H1 (cell line): ENCODE measurements at regions not wholly inside any gene's neighbourhood (a gene's known extent, or its start where the extent isn't known, plus 50 kb on each side); places are given as distances from the start of the nearest gene placed in this dataset.

Experiments
- CTCF ChIA-PET: fragments of 300-600 bp; sonication (Branson Sonifier 250); formaldehyde crosslinking; loops from one replicate; lab custom pipeline; 2021; ENCODE audit not compliant: partially characterized antibody; lab: Charles Lee
- POLR2A ChIA-PET: fragments of 300-600 bp; sonication (Branson Sonifier 250); formaldehyde crosslinking; loops from one replicate; lab custom pipeline; 2021; ENCODE audit warnings: inconsistent platforms; ENCODE audit not compliant: partially characterized antibody; lab: Charles Lee
- DNase-seq, 2 experiments: peaks; one replicate each; pipeline versions ENCODE4 v3.0.0 to v3.0.0-alpha.2; 2010 to 2022; ENCODE audit warnings: low spot score in 2 of 2, low read depth in 1 of 2, mixed read lengths in 1 of 2
- FAIRE-seq: peaks from 2 replicates; lab custom pipeline; 2011; peaks lifted over from hg19 to GRCh38; lab: Jason Lieb, UNC
- H2AFZ ChIP-seq: 2 replicates; pipeline ENCODE4 v1.8.1; 2012; ENCODE audit warnings: low read length, inconsistent platforms
- H2AK5ac ChIP-seq: 2 replicates; pipeline ENCODE4 v1.6.1; 2013; ENCODE audit warnings: low read depth, low read length
- H2BK120ac ChIP-seq: replicated peaks from 2 replicates; pipeline ENCODE3; 2013; ENCODE audit warnings: low read depth, low read length, inconsistent platforms
- H2BK12ac ChIP-seq: 2 replicates; pipeline ENCODE4 v1.6.1; 2013; ENCODE audit warnings: low read depth, low read length
- H2BK15ac ChIP-seq: 2 replicates; pipeline ENCODE4 v1.6.1; 2013; ENCODE audit warnings: low read length
- H2BK20ac ChIP-seq: 2 replicates; pipeline ENCODE4 v1.6.1; 2013; ENCODE audit warnings: low read length
- H2BK5ac ChIP-seq: 2 replicates; pipeline ENCODE4 v1.6.1; 2013; ENCODE audit warnings: low read depth, low read length
- H3K14ac ChIP-seq: 2 replicates; pipeline ENCODE4 v1.6.1; 2013; ENCODE audit warnings: inconsistent platforms; ENCODE audit not compliant: insufficient read length
- H3K18ac ChIP-seq: 2 replicates; pipeline ENCODE4 v1.6.1; 2013; ENCODE audit warnings: low read length; ENCODE audit errors: extremely low read depth
- H3K23ac ChIP-seq: 2 replicates; pipeline ENCODE4 v1.6.1; 2013; ENCODE audit warnings: inconsistent platforms; ENCODE audit not compliant: insufficient read length
- H3K23me2 ChIP-seq: 2 replicates; pipeline ENCODE4 v1.6.1; 2013; ENCODE audit warnings: low read depth, low read length
- H3K27ac ChIP-seq: 2 replicates; pipeline ENCODE4 v1.6.1; 2011; ENCODE audit warnings: low read depth, low read length, inconsistent platforms
- H3K27me3 ChIP-seq, 4 experiments: replicated peaks in 1 of 4; 1 replicate in 1 of 4; 2 replicates in 3 of 4; pipeline versions ENCODE4 v1.6.1 to v1.8.1; 2011 to 2013; ENCODE audit warnings: low read length in 3 of 4, mild to moderate bottlenecking in 3 of 4, inconsistent platforms in 2 of 4, mixed read lengths in 2 of 4, moderate library complexity in 1 of 4; ENCODE audit not compliant: control insufficient read depth in 3 of 4, insufficient read depth in 3 of 4; ENCODE audit errors: extremely low read depth in 1 of 4
- H3K36me3 ChIP-seq, 4 experiments: 2 replicates each; pipeline versions ENCODE4 v1.6.1 to v1.8.1; 2011 to 2013; ENCODE audit warnings: mild to moderate bottlenecking in 4 of 4, low read length in 3 of 4, moderate library complexity in 2 of 4, control low read depth in 1 of 4, inconsistent platforms in 1 of 4; ENCODE audit not compliant: insufficient read depth in 4 of 4, control insufficient read depth in 2 of 4
- H3K4ac ChIP-seq: replicated peaks from 2 replicates; pipeline ENCODE3; 2013; ENCODE audit warnings: low read length, low read depth, mixed read lengths, inconsistent platforms; ENCODE audit not compliant: insufficient read length
- H3K4me1 ChIP-seq, 4 experiments: replicated peaks in 1 of 4; 1 replicate in 1 of 4; 2 replicates in 3 of 4; pipeline versions ENCODE4 v1.6.1 to v1.8.1; 2011 to 2013; ENCODE audit warnings: low read length in 3 of 4, inconsistent platforms in 2 of 4, mixed read lengths in 1 of 4; ENCODE audit not compliant: insufficient read depth in 4 of 4, control insufficient read depth in 3 of 4
- H3K4me2 ChIP-seq, 2 experiments: 2 replicates each; pipeline versions ENCODE4 v1.6.1 to v1.8.1; 2011 to 2013; ENCODE audit warnings: low read depth in 2 of 2, low read length in 2 of 2, control low read depth in 1 of 2, inconsistent platforms in 1 of 2, mild to moderate bottlenecking in 1 of 2; ENCODE audit not compliant: insufficient read depth in 1 of 2
- H3K4me3 ChIP-seq, 4 experiments: fragments of 200-600, 300-600 bp in 1 of 4; sonication (generic), shearing (Covaris generic), sonication (Bioruptor Twin) in 1 of 4; 2 replicates each; pipeline versions ENCODE4 v1.5.1 to v1.8.1; 2011 to 2016; ENCODE audit warnings: low read length in 4 of 4, low read depth in 3 of 4, control low read depth in 2 of 4, inconsistent platforms in 2 of 4, mild to moderate bottlenecking in 2 of 4, mixed read lengths in 1 of 4, moderate library complexity in 1 of 4; ENCODE audit not compliant: insufficient read depth in 2 of 4; ENCODE audit errors: extremely low read depth in 1 of 4
- H3K56ac ChIP-seq: replicated peaks from 2 replicates; pipeline ENCODE3; 2013; ENCODE audit warnings: low read depth, mild to moderate bottlenecking, mixed read lengths, low read length, inconsistent platforms; ENCODE audit not compliant: insufficient read length
- H3K79me1 ChIP-seq: 2 replicates; pipeline ENCODE4 v1.6.1; 2013; ENCODE audit warnings: low read depth, low read length, control low read depth
- H3K79me2 ChIP-seq, 2 experiments: 2 replicates each; pipeline versions ENCODE4 v1.6.1 to v1.8.1; 2012 to 2013; ENCODE audit warnings: low read length in 2 of 2, mild to moderate bottlenecking in 2 of 2, inconsistent platforms in 1 of 2; ENCODE audit not compliant: insufficient read depth in 2 of 2, control insufficient read depth in 1 of 2
- H3K9ac ChIP-seq, 4 experiments: replicated peaks in 1 of 4; 1 replicate in 1 of 4; 2 replicates in 3 of 4; pipeline versions ENCODE4 v1.6.1 to v1.8.1; 2011 to 2013; ENCODE audit warnings: low read depth in 3 of 4, low read length in 3 of 4, control low read depth in 2 of 4, mild to moderate bottlenecking in 2 of 4, moderate library complexity in 2 of 4, inconsistent platforms in 1 of 4; ENCODE audit errors: extremely low read depth in 1 of 4
- H3K9me3 ChIP-seq, 2 experiments: 2 replicates each; pipeline versions ENCODE4 v1.6.1 to v1.8.1; 2012 to 2013; ENCODE audit warnings: mild to moderate bottlenecking in 2 of 2, moderate library complexity in 2 of 2, control low read depth in 1 of 2, inconsistent platforms in 1 of 2, low read depth in 1 of 2, low read length in 1 of 2, mixed read lengths in 1 of 2; ENCODE audit not compliant: insufficient read depth in 2 of 2
- H4K20me1 ChIP-seq, 2 experiments: replicated peaks in 1 of 2; 2 replicates each; pipeline versions ENCODE3 to v1.8.1; 2011 to 2013; ENCODE audit warnings: inconsistent platforms in 2 of 2, low read length in 2 of 2, mild to moderate bottlenecking in 1 of 2; ENCODE audit not compliant: insufficient read depth in 2 of 2, control insufficient read depth in 1 of 2
- H4K5ac ChIP-seq: 2 replicates; pipeline ENCODE4 v1.6.1; 2013; ENCODE audit warnings: low read length, low read depth, mixed read lengths, inconsistent platforms; ENCODE audit not compliant: insufficient read length
- H4K8ac ChIP-seq: 2 replicates; pipeline ENCODE4 v1.8.0; 2013; ENCODE audit warnings: mild to moderate bottlenecking, moderate library complexity, low read length, inconsistent platforms; ENCODE audit not compliant: insufficient read depth; ENCODE audit errors: extremely low read depth
- H4K91ac ChIP-seq: replicated peaks from 2 replicates; pipeline ENCODE3; 2013; ENCODE audit warnings: low read length, mixed read lengths, inconsistent platforms; ENCODE audit not compliant: insufficient read length
- NANOG ChIP-seq: IDR thresholded peaks from 2 replicates; pipeline ENCODE4 v1.6.1; 2011; ENCODE audit warnings: low read length, low read depth, mild to moderate bottlenecking, inconsistent platforms; ENCODE audit not compliant: insufficient read depth, poor library complexity, severe bottlenecking
- PHF8 ChIP-seq: fragments of 200-600 bp; sonication (generic); conservative IDR thresholded peaks from 2 replicates; pipeline ENCODE4 v1.7.1; 2012; ENCODE audit warnings: low read depth, mild to moderate bottlenecking, inconsistent platforms, low read length, moderate library complexity
- POLR2A ChIP-seq, 2 experiments: IDR thresholded peaks; 1 replicate in 1 of 2; 2 replicates in 1 of 2; pipeline ENCODE4 v1.6.1; 2011; ENCODE audit warnings: low read depth in 2 of 2, low read length in 2 of 2, mild to moderate bottlenecking in 2 of 2; ENCODE audit errors: control extremely low read depth in 1 of 2
- SIRT6 ChIP-seq: IDR thresholded peaks from one replicate; pipeline ENCODE4 v1.7.1; 2012; ENCODE audit warnings: low read length, inconsistent platforms
- SIX5 ChIP-seq: IDR thresholded peaks from 2 replicates; pipeline ENCODE4 v1.6.1; 2011; ENCODE audit warnings: mild to moderate bottlenecking, low read depth, low read length
- SP2 ChIP-seq: IDR thresholded peaks from 2 replicates; pipeline ENCODE4 v1.6.1; 2012; ENCODE audit warnings: mild to moderate bottlenecking, low read length, inconsistent platforms
- SUZ12 ChIP-seq: fragments of 200-600 bp; sonication (generic); IDR thresholded peaks from 2 replicates; pipeline ENCODE4 v1.6.1; 2012; ENCODE audit warnings: mild to moderate bottlenecking, inconsistent platforms, low read length, moderate library complexity, mixed read lengths
- TAF7 ChIP-seq: optimal IDR thresholded peaks from 2 replicates; pipeline ENCODE3; 2011; ENCODE audit warnings: low read depth, mild to moderate bottlenecking, inconsistent platforms, low read length, moderate library complexity, borderline replicate concordance
- YY1 ChIP-seq: IDR thresholded peaks from 2 replicates; pipeline ENCODE4 v1.6.1; 2011; ENCODE audit warnings: low read depth, mild to moderate bottlenecking, low read length
- WGBS, 2 experiments: shearing (Covaris generic) in 1 of 2; methylation state at CpG; one replicate each; pipeline versions ENCODE4 v1.1.6 to v1.1.7; 2013 to 2015; ENCODE audit warnings: low lambda C conversion rate in 2 of 2, mixed read lengths in 2 of 2, inconsistent platforms in 1 of 2, low coverage in 1 of 2, missing lambda C conversion rate in 1 of 2; ENCODE audit not compliant: insufficient replicate concordance in 2 of 2, insufficient coverage in 1 of 2, insufficient read length in 1 of 2; ENCODE audit errors: extremely low coverage in 1 of 2, missing lambda C conversion rate in 1 of 2; 5-methylcytosine and 5-hydroxymethylcytosine counted together
- TF ChIP-seq, protein P1 (sequence below): IDR thresholded peaks from 2 replicates; pipeline ENCODE4 v1.6.1; 2012; ENCODE audit warnings: inconsistent platforms

DNA sequence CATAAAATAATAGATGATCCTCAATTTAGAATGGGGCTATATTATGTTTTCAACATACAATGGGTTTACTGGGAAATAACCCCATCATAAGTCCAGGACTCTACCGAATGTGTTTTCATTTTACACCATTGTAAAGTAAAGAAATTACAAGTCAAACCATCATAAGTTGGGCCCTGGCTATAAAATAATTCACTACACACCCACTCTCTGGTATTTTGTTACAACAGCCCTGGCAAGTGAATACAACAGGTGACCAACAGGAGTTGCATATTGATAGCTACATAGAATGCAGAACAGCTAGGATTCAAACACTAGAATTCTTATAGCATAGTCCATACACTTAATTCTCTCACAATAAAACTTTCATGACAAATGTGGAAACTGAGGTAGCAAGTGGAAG is 673.0 kb upstream of the CA10 start:
- POLR2A ChIA-PET: no interaction called here
- TF ChIP-seq, protein P1, sequence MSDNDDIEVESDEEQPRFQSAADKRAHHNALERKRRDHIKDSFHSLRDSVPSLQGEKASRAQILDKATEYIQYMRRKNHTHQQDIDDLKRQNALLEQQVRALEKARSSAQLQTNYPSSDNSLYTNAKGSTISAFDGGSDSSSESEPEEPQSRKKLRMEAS: no peak
- TF ChIP-seq NANOG (no peak), SP2 (no peak), TAF7 (no peak), SIRT6 (no peak), SIX5 (no peak), PHF8 (no peak), POLR2A (IDR thresholded peaks at IDR 0.05; ENCODE audit: control extremely low read depth in 1 of 2, low read depth in 2 of 2, low read length in 2 of 2) (no peak), SUZ12 (no peak), YY1 (no peak)
- no peaks in the 10 kb centered on the region for H4K20me1 ChIP-seq

More for the DNA sequence above, 673.0 kb upstream of the CA10 start:
- no peaks in the 10 kb centered on the region for H3K4me1 ChIP-seq
- no peak overlapping the region for H2BK15ac ChIP-seq
- CTCF ChIA-PET: interaction anchor here (0.9 kb wide), 1 partner anchor 40 kb away, joined by 3 read pairs; no protein-coding TSS in a partner anchor
- H3K14ac ChIP-seq: no peak overlapping the region
- no peak overlapping the region for H3K27ac ChIP-seq
- no peak overlapping the region for H3K23ac ChIP-seq
- FAIRE-seq (no peak), DNase-seq (no peak)
- no peak overlapping the region for H2BK120ac ChIP-seq
- H2AK5ac ChIP-seq: no peak overlapping the region
- H3K23me2 ChIP-seq: no peaks in the 10 kb centered on the region
- no peak overlapping the region for H4K5ac ChIP-seq
- H3K9ac ChIP-seq: no peak overlapping the region
- 100% methylated on average over 1 of the region's 1 CpG; no CpG with 5 or more reads in 1 of the 2 experiments for WGBS, 2 experiments
- no peaks in the 10 kb centered on the region for H3K9me3 ChIP-seq
- no peak overlapping the region for H3K4me2 ChIP-seq
- H3K4ac ChIP-seq: no peak overlapping the region
- H3K18ac ChIP-seq: no peak overlapping the region
- no peak overlapping the region for H4K91ac ChIP-seq
- H3K4me3 ChIP-seq: no peak overlapping the region
- no peak overlapping the region for H2BK12ac ChIP-seq
- H3K79me2 ChIP-seq: no peaks in the 10 kb centered on the region
- H4K8ac ChIP-seq: no peak overlapping the region
- H2BK5ac ChIP-seq: no peak overlapping the region
- H3K56ac ChIP-seq: no peak overlapping the region
- H3K36me3 ChIP-seq: no peaks in the 10 kb centered on the region
- H3K27me3 ChIP-seq: no peaks in the 10 kb centered on the region
- no peak overlapping the region for H2BK20ac ChIP-seq
- H2AFZ ChIP-seq: no peak overlapping the region
- no peaks in the 10 kb centered on the region for H3K79me1 ChIP-seq
